Left ventricle myocardium superior (tissue), 1 donor: ENCODE measurements at regions not wholly inside any gene's neighbourhood (a gene's known extent, or its start where the extent isn't known, plus 50 kb on each side); places are given as distances from the start of the nearest gene placed in this dataset.
"Not testable (repeated sequence)": the region's sequence is repeated elsewhere in the genome, so short reads cannot be mapped to it uniquely, and the experiment has no call there.

Source experiments
- ATAC-seq: fragments of 200-7000 bp; cut with Tn5 transposase; one replicate; pipeline ENCODE4 v1.9.1; 2020; ENCODE audit warnings: mild to moderate bottlenecking, moderate library complexity
- DNase-seq: peaks from one replicate; pipeline ENCODE4 v3.0.0-alpha.2; 2020
- intact Hi-C: fragments of 100-400 bp; cut with micrococcal nuclease; formaldehyde crosslinking; loops from one replicate; pipeline ENCODE4 v1.11.0; 2022
- donor health status: DM: no; HTN: yes; CAD: no; lungs with severe emphysema.

GRCh38 chr7:53475776-53476175 is 440.3 kb downstream of the POM121L12 start:
- DNase-seq: no peak
- intact Hi-C loops: no loop called here
- ATAC-seq: no peak

DNA sequence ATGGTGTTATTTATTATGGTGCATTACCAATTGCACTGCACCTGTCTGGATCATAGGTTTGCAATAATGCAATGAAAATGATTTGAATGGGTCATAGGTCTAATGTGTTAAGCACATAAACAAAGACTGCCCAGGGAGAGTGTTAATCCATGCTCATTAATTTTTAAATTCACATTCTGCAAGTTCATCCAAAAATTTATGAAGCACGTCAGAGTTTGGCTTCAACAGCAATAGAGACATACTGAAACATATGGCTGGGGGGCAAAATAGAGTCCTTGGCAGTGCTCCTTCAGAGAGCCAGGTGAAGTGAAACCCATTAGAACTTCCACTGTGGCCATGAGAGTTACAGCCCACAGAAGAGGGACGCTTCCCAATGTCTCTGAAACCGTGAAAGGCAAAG is 441.1 kb downstream of the POM121L12 start:
- intact Hi-C loops: no loop called here
- no peak for ATAC-seq
- DNase-seq: no peak

GRCh38 chr7:53485354-53485753 is 449.9 kb downstream of the POM121L12 start:
- DNase-seq: no peak
- intact Hi-C loops: no loop called here
- ATAC-seq: no peak

- intact Hi-C loops: no loop called here
- DNase-seq: no peak
- ATAC-seq: no peak
Measured at GRCh38 chr7:53491051-53491450, 455.6 kb downstream of the POM121L12 start.

DNA sequence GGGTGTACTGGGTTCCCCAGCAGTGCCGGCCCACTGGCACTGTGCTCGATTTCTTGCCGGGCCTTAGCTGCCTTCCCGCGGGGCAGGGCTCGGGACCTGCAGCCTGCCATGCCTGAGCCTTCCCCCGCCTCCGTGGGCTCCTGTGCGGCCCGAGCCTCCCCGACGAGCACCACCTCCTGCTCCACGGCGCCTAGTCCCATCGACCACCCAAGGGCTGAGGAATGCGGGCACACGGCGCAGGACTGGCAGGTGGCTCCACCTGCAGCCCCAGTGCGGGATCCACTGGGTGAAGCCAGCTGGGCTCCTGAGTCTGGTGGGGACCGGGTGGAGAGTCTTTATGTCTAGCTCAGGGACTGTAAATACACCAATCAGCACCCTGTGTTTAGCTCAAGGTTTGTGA is 459.7 kb downstream of the POM121L12 start:
- DNase-seq, intact Hi-C loops, ATAC-seq: not testable (repeated sequence)

GRCh38 chr7:53500076-53500475 is 464.6 kb downstream of the POM121L12 start:
- no peak for ATAC-seq
- intact Hi-C loops: no loop called here

GRCh38 chr7:53504914-53505313 is 469.5 kb downstream of the POM121L12 start:
- DNase-seq (no peak), ATAC-seq (no peak)
- intact Hi-C loops: no loop called here

More at GRCh38 chr7:53500076-53500475, 464.6 kb downstream of the POM121L12 start:
- no peak for DNase-seq

DNA sequence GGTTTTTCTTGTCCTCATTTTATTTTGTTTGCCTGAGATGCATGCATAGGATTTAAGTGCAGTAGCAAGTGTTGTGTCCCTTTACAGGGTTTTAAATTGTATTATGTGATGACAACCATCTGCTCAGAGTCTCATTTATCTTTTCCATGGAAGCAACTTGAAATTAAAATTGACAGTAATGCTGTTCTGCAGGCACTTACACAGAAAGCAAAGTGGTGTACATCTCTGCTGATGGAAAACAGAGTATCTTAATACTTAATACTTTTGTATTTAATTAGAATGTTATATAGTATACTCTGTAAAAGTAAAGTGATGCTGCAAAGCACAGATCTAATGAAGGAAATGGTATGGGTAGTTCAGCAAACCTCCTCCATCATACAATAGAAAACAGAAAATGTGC is 482.9 kb downstream of the POM121L12 start:
- intact Hi-C loops: no loop called here
- no peak for DNase-seq
- ATAC-seq: no peak

DNA sequence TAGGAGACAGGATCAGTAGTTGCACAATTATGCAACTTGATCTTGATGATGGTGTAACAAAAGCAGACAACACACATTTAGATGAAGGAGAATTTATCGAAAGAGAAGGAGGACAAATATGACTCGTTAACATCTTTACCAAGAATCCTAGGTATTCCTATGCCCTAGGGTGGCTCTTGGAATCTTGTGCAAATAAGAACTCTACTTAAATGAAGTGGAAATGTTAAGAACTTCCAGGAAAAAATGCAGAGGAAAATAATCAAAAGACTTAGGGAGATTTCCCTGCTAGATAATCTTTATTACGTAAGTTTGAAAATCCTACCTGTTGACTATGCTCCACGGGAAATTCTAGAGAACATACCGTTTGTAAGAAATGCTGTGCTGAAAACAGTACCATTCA is 485.4 kb downstream of the POM121L12 start:
- DNase-seq: no peak
- intact Hi-C loops: no loop called here
- no peak for ATAC-seq

- intact Hi-C loops: no loop called here
- no peak for ATAC-seq
- no peak for DNase-seq
Measured at GRCh38 chr7:53521638-53522184, 486.3 kb downstream of the POM121L12 start.

GRCh38 chr7:53539558-53539957 is 504.1 kb downstream of the POM121L12 start:
- DNase-seq: no peak
- no peak for ATAC-seq
- intact Hi-C loops: no loop called here

DNA sequence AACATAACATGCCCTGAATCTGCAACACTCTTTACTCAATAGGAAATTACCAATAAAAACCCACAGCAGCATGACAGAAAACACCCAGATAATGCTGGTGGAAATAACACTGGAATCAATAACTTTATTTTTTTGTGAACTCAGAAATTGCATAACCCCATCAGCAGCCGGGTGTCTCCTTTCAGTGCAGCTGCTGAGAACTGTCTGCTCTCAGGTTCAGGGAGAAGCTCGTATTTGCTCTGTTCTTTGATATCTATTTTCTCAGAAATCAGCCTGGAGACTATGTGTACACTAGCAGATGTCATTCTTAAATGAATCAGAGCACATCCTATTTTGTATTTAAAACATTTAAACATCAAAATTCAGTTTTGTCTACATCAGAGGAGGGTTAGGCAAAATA is 506.0 kb downstream of the POM121L12 start:
- ATAC-seq (no peak), DNase-seq (no peak)
- intact Hi-C loops: no loop called here

GRCh38 chr7:53542157-53542556 is 506.7 kb downstream of the POM121L12 start:
- ATAC-seq: no peak
- intact Hi-C loops: no loop called here
- no peak for DNase-seq
